ENCODE measurements at regions not wholly inside any gene's neighbourhood (a gene's known extent, or its start where the extent isn't known, plus 50 kb on each side); places are given as distances from the start of the nearest gene placed in this dataset.

- ChIA-PET POLR2A (no interaction called here), CTCF (no interaction called here)
- TF ChIP-seq ZNF384 (IDR thresholded peaks at IDR 0.05), result no peak
- TF ChIP-seq BHLHE40 (IDR thresholded peaks at IDR 0.05; ENCODE audit: borderline replicate concordance), result no peak
- no peak for TF ChIP-seq SP1 (IDR thresholded peaks at IDR 0.05)
- TF ChIP-seq FOXA1 (IDR thresholded peaks at IDR 0.05), result no peak
- TF ChIP-seq CTBP1 (IDR thresholded peaks at IDR 0.05; ENCODE audit: borderline replicate concordance), result no peak
- TF ChIP-seq FOXM1 (IDR thresholded peaks at IDR 0.05; ENCODE audit: borderline replicate concordance), result no peak
- no peak for TF ChIP-seq TARDBP (IDR thresholded peaks at IDR 0.05)
- no peak for TF ChIP-seq ELF4 (IDR thresholded peaks at IDR 0.05)
- no peak for TF ChIP-seq ARNT (IDR thresholded peaks at IDR 0.05)
- no peak for DNase-seq (ENCODE audit: extremely low spot score)
Observed at GRCh38 chr18:9008200-9008708, 94.2 kb upstream of the NDUFV2 start.

- TF ChIP-seq ARNT (IDR thresholded peaks at IDR 0.05), result no peak
- TF ChIP-seq NFRKB (IDR thresholded peaks at IDR 0.05), result no peak
- TF ChIP-seq LEF1 (IDR thresholded peaks at IDR 0.05; ENCODE audit: borderline replicate concordance), result no peak
- no peak for TF ChIP-seq ELF4 (IDR thresholded peaks at IDR 0.05)
- no peak for TF ChIP-seq FOXK2 (IDR thresholded peaks at IDR 0.05)
- no peak for TF ChIP-seq SP1 (IDR thresholded peaks at IDR 0.05)
- TF ChIP-seq FOXM1 (IDR thresholded peaks at IDR 0.05; ENCODE audit: borderline replicate concordance), result no peak
- TF ChIP-seq TARDBP (IDR thresholded peaks at IDR 0.05), result no peak
- no peak for TF ChIP-seq BHLHE40 (IDR thresholded peaks at IDR 0.05; ENCODE audit: borderline replicate concordance)
- no peak for TF ChIP-seq SUZ12 (IDR thresholded peaks at IDR 0.05)
- TF ChIP-seq CTBP1 (IDR thresholded peaks at IDR 0.05; ENCODE audit: borderline replicate concordance), result no peak
- no peak for TF ChIP-seq L3MBTL2 (conservative IDR thresholded peaks at IDR 0.05)
- TF ChIP-seq FOXA1 (IDR thresholded peaks at IDR 0.05), result no peak
- TF ChIP-seq HDGF (IDR thresholded peaks at IDR 0.05; ENCODE audit: borderline replicate concordance), result no peak
- TF ChIP-seq PKNOX1 (IDR thresholded peaks at IDR 0.05), result no peak
- no peak for TF ChIP-seq ZNF384 (IDR thresholded peaks at IDR 0.05)
- ChIA-PET POLR2A (no interaction called here), CTCF (no interaction called here)
- no peak for DNase-seq (ENCODE audit: extremely low spot score)
Observed at GRCh38 chr18:9008709-9009635, 93.5 kb upstream of the NDUFV2 start.

- ChIA-PET POLR2A (no interaction called here), CTCF (no interaction called here)
- TF ChIP-seq SP1 (IDR thresholded peaks at IDR 0.05), result no peak
- TF ChIP-seq ZNF384 (IDR thresholded peaks at IDR 0.05), result no peak
- TF ChIP-seq ARNT (IDR thresholded peaks at IDR 0.05), result no peak
- TF ChIP-seq FOXK2 (IDR thresholded peaks at IDR 0.05), result no peak
- no peak for TF ChIP-seq SUZ12 (IDR thresholded peaks at IDR 0.05)
- TF ChIP-seq PKNOX1 (IDR thresholded peaks at IDR 0.05), result no peak
- TF ChIP-seq TARDBP (IDR thresholded peaks at IDR 0.05), result no peak
- TF ChIP-seq L3MBTL2 (conservative IDR thresholded peaks at IDR 0.05), result no peak
- TF ChIP-seq FOXM1 (IDR thresholded peaks at IDR 0.05; ENCODE audit: borderline replicate concordance), result no peak
- no peak for TF ChIP-seq ELF4 (IDR thresholded peaks at IDR 0.05)
- TF ChIP-seq CTBP1 (IDR thresholded peaks at IDR 0.05; ENCODE audit: borderline replicate concordance), result no peak
- TF ChIP-seq BHLHE40 (IDR thresholded peaks at IDR 0.05; ENCODE audit: borderline replicate concordance), result no peak
- no peak for TF ChIP-seq NFRKB (IDR thresholded peaks at IDR 0.05)
- no peak for TF ChIP-seq HDGF (IDR thresholded peaks at IDR 0.05; ENCODE audit: borderline replicate concordance)
- TF ChIP-seq FOXA1 (IDR thresholded peaks at IDR 0.05), result no peak
- TF ChIP-seq LEF1 (IDR thresholded peaks at IDR 0.05; ENCODE audit: borderline replicate concordance), result no peak
- no peak for DNase-seq (ENCODE audit: extremely low spot score)
Observed at GRCh38 chr18:9009703-9010488, 92.6 kb upstream of the NDUFV2 start.

- DNase-seq (ENCODE audit: extremely low spot score), result no peak
- TF ChIP-seq FOXM1 (IDR thresholded peaks at IDR 0.05; ENCODE audit: borderline replicate concordance), result no peak
- TF ChIP-seq FOXA1 (IDR thresholded peaks at IDR 0.05), result no peak
- TF ChIP-seq SP1 (IDR thresholded peaks at IDR 0.05), result no peak
- TF ChIP-seq BHLHE40 (IDR thresholded peaks at IDR 0.05; ENCODE audit: borderline replicate concordance), result no peak
- TF ChIP-seq FOXK2 (IDR thresholded peaks at IDR 0.05), result no peak
- no peak for TF ChIP-seq HDGF (IDR thresholded peaks at IDR 0.05; ENCODE audit: borderline replicate concordance)
- no peak for TF ChIP-seq L3MBTL2 (conservative IDR thresholded peaks at IDR 0.05)
- POLR2A ChIA-PET, result no interaction called here
- CTCF ChIA-PET, result no interaction called here
Observed at GRCh38 chr18:9011431-9011830, 91.1 kb upstream of the NDUFV2 start.

GRCh38 chr18:9013926-9014373 is 88.5 kb upstream of the NDUFV2 start:
- ChIA-PET POLR2A (no interaction called here), CTCF (no interaction called here)
- TF ChIP-seq ZNF384 (IDR thresholded peaks at IDR 0.05) (no peak), FOXM1 (IDR thresholded peaks at IDR 0.05; ENCODE audit: borderline replicate concordance) (no peak), LEF1 (IDR thresholded peaks at IDR 0.05; ENCODE audit: borderline replicate concordance) (no peak), TARDBP (IDR thresholded peaks at IDR 0.05) (no peak), NFRKB (IDR thresholded peaks at IDR 0.05) (no peak), BHLHE40 (IDR thresholded peaks at IDR 0.05; ENCODE audit: borderline replicate concordance) (no peak), SP1 (IDR thresholded peaks at IDR 0.05) (no peak), ARNT (IDR thresholded peaks at IDR 0.05) (no peak), L3MBTL2 (conservative IDR thresholded peaks at IDR 0.05) (no peak), CTBP1 (IDR thresholded peaks at IDR 0.05; ENCODE audit: borderline replicate concordance) (no peak), SUZ12 (IDR thresholded peaks at IDR 0.05) (no peak), ELF4 (IDR thresholded peaks at IDR 0.05) (no peak), FOXK2 (IDR thresholded peaks at IDR 0.05) (no peak)

More at GRCh38 chr18:9013926-9014373, 88.5 kb upstream of the NDUFV2 start:
- DNase-seq (ENCODE audit: extremely low spot score), result no peak
